SKM-1 treated with dmso at 0.1 percent for 144 hours (cell line): ENCODE measurements at regions not wholly inside any gene's neighbourhood (a gene's known extent, or its start where the extent isn't known, plus 50 kb on each side); places are given as distances from the start of the nearest gene placed in this dataset.

ENCODE experiments used
- DNase-seq: peaks from one replicate; lab custom pipeline; 2025; ENCODE audit not compliant: unreplicated experiment; lab: John Stamatoyannopoulos, UW

GRCh38 chr7:84502239-84502638 lies 307.6 kb upstream of the SEMA3A start:
- DNase-seq, result no peak

- no peak for DNase-seq
These were observed 303.3 kb upstream of the SEMA3A start for GRCh38 chr7:84497873-84498272.

- no peak for DNase-seq
These were observed 300.5 kb upstream of the SEMA3A start for GRCh38 chr7:84495128-84495527.

GRCh38 chr7:84492098-84493034 lies 297.8 kb upstream of the SEMA3A start:
- no peak for DNase-seq

- DNase-seq, result no peak
These were observed 296.1 kb upstream of the SEMA3A start for GRCh38 chr7:84490661-84491060.

GRCh38 chr7:84484502-84485079 lies 290.0 kb upstream of the SEMA3A start:
- DNase-seq, result no peak

- DNase-seq, result no peak
These were observed 287.9 kb upstream of the SEMA3A start for GRCh38 chr7:84482476-84482875.

GRCh38 chr7:84479059-84479458 lies 284.5 kb upstream of the SEMA3A start:
- no peak for DNase-seq

- no peak for DNase-seq
These were observed 283.3 kb upstream of the SEMA3A start for GRCh38 chr7:84477786-84478478.

- DNase-seq, result no peak
These were observed 279.8 kb upstream of the SEMA3A start for GRCh38 chr7:84474436-84474835.

- no peak for DNase-seq
These were observed 277.0 kb upstream of the SEMA3A start for GRCh38 chr7:84471576-84471975.

- no peak for DNase-seq
These were observed 274.4 kb upstream of the SEMA3A start for GRCh38 chr7:84469034-84469433.

- no peak for DNase-seq
These were observed 267.7 kb upstream of the SEMA3A start for GRCh38 chr7:84462259-84462658.

- no peak for DNase-seq
These were observed 266.5 kb upstream of the SEMA3A start for GRCh38 chr7:84461093-84461492.

GRCh38 chr7:84455788-84456187 lies 261.2 kb upstream of the SEMA3A start:
- DNase-seq, result no peak

- no peak for DNase-seq
These were observed 259.8 kb upstream of the SEMA3A start for GRCh38 chr7:84454174-84454959.

- DNase-seq, result no peak
These were observed 258.0 kb upstream of the SEMA3A start for GRCh38 chr7:84452618-84453017.

- no peak for DNase-seq
These were observed 256.2 kb upstream of the SEMA3A start for GRCh38 chr7:84450772-84451171.

- no peak for DNase-seq
These were observed 253.2 kb upstream of the SEMA3A start for GRCh38 chr7:84447636-84448293.

GRCh38 chr7:84446991-84447480 lies 252.4 kb upstream of the SEMA3A start:
- DNase-seq, result no peak
